Inflammatory macrophage treated with lipopolysaccharide for 1 hour (primary cell): ENCODE measurements at regions not wholly inside any gene's neighbourhood (a gene's known extent, or its start where the extent isn't known, plus 50 kb on each side); places are given as distances from the start of the nearest gene placed in this dataset.
A peak's percentile ranks its signal among the peaks of the same experiment; 100 is the strongest.

Experiments used
- DNase-seq, 2 donors: peaks; one replicate each; pipeline ENCODE4 v3.0.0-alpha.2; 2020 to 2022

GRCh38 chr9:134276453-134277245 lies 49.6 kb upstream of the RXRA start:
- peak; percentile 16 to 36 for DNase-seq
